Esophagus muscularis mucosa (tissue), 4 donors: ENCODE measurements at regions not wholly inside any gene's neighbourhood (a gene's known extent, or its start where the extent isn't known, plus 50 kb on each side); places are given as distances from the start of the nearest gene placed in this dataset.

Experiments used
- CTCF ChIP-seq, 3 experiments: fragments of 200-600 bp in 2 of 3; fragments of 450-650 bp in 1 of 3; sonication (generic) in 2 of 3; IDR thresholded peaks; one replicate each; pipeline ENCODE4 v1.5.1; 2017 to 2019; ENCODE audit warnings: antibody characterized with exemption in 3 of 3, mild to moderate bottlenecking in 2 of 3, moderate library complexity in 1 of 3
- EP300 ChIP-seq: sonication (generic); formaldehyde crosslinking; IDR thresholded peaks from one replicate; pipeline ENCODE4 v1.6.1; 2017; ENCODE audit warnings: antibody characterized with exemption
- POLR2A ChIP-seq: fragments of 450-650 bp; IDR thresholded peaks from one replicate; pipeline ENCODE4 v1.6.1; 2017; ENCODE audit warnings: antibody characterized with exemption, moderate library complexity, mild to moderate bottlenecking, low read depth

- TF ChIP-seq CTCF (IDR thresholded peaks at IDR 0.05), result no peak
- no peak for TF ChIP-seq POLR2A
- TF ChIP-seq EP300, result no peak
Measured at GRCh38 chr13:31875134-31875533, 135.8 kb downstream of the RXFP2 start.
